NCI-H510A (cell line): ENCODE measurements at regions not wholly inside any gene's neighbourhood (a gene's known extent, or its start where the extent isn't known, plus 50 kb on each side); places are given as distances from the start of the nearest gene placed in this dataset.
A peak's percentile ranks its signal among the peaks of the same experiment; 100 is the strongest.
"Not testable (repeated sequence)": the region's sequence is repeated elsewhere in the genome, so short reads cannot be mapped to it uniquely, and the experiment has no call there.

Experiments used
- DNase-seq: peaks from one replicate; lab custom pipeline; 2025; lab: John Stamatoyannopoulos, UW

DNA sequence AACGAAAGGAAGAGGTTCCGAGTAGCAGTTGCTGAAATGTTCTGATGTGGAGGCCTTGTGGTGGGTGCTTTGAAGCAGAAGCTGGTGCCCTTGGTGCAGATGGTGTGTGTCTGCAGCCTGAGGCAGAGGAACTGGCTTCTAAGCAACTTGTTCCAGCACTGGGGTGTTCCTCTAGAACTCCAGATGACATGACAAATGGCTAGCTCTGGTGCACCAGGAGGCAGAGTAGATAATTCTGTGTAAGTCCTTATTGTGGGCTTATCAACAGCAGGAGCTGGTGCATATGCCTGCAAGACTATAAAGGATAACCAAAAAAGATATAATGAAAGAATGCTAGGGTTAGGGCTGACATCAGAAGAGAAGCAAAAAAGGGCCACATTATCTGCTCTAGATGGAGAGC lies 76.5 kb downstream of the ARL5B start:
- no peak for DNase-seq

DNA sequence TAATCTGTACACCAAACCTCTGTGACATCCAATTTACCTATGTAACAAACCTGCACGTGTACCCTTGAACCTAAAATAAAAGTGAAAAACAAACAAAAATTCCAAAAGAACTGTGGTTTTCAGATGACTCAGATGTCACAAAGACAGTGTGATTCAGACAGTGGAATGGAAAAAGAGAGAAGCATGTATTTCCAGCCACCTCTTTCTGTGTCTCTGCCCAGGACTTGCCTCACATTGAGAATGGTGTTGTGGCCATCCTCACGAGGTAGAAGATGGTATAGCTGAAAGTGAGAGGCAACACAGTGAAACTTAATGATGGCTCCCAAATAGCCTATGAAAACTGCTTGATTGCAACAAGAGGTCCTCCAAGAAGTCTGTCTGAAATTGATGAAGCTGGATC lies 78.0 kb downstream of the ARL5B start:
- DNase-seq, result no peak

DNA sequence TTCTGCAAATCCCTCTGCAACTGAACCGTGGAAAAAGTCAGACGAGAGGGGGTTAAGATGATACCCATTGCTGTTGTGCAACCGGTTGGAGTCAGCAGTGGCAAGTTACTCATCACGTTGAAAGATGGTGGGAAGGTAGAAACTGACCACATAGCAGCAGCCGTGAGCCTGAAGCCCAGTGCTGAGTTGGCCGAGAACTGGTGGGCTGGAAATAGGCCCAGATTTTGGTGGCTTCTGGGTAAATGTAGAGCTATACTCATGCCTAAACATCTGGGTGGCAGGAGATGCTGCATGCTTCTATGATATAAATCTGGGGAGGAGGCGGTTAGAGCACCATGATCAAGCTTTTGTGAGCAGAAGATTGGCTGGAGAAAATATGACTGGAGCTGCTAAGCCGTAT lies 78.6 kb downstream of the ARL5B start:
- DNase-seq, result no peak

DNA sequence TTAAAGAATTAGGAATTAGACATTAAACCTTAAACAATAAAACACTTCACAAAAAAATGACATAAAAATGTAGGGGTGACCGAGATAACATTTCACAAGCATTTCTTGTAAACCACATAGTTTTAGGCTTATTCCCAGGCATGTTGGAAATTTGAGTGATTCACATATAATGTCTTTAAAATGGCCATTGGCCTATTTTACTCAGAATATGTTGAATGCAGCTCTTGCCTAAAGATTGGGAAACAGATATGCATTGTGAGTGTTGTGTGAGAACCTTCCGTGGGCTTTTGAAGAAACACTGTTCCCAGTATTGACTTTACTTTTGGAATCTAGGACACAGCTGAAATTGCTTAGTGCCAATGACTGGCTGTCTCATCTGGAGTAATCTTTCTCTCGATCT lies 79.6 kb downstream of the ARL5B start:
- no peak for DNase-seq

DNA sequence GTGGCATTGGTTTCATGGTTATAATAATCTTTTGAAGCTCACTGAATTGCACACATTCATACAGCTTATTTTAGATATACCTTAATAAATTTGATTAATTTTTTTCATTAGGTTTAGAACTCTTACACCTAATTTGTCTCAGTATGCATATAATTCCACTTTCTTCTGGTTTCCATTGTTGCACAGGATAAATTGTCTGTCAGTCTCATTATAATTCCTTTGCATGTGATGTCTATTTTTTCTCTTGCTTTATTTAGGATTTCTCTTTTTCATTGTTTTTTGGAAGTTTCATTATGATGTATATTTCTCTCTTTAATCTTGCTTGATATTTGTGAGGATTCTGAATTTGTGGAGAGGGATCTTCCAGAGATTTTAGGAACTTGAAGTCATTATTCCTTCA lies 84.7 kb downstream of the ARL5B start:
- no peak for DNase-seq

DNA sequence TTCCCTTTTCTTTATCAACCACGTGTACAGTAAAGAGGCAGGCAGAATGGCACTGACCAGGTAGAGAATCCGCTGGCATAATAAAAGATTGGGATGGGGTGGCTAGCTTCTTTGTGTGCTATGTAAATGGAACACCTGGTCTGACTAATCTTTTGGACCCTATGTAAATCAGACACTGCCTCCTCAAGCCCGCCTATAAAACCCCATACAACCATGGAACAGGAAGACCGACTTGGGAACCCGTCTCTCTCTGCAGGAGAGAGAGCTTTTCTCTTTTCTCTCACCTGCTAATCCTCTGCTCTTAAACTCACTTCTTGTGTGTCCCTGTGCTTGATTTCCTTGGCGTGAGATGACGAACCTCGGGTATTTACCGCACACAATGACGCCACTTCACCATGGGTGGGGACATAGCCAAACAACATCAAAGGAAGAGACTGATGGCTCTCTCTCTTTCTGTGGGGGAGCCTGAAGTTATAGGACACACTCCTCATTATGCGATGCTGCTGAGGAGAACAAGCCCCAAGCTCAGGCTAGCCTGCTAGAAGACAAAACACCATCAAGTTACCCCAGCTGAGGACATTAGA lies 94.2 kb downstream of the ARL5B start:
- DNase-seq, result peak; percentile 42

DNA sequence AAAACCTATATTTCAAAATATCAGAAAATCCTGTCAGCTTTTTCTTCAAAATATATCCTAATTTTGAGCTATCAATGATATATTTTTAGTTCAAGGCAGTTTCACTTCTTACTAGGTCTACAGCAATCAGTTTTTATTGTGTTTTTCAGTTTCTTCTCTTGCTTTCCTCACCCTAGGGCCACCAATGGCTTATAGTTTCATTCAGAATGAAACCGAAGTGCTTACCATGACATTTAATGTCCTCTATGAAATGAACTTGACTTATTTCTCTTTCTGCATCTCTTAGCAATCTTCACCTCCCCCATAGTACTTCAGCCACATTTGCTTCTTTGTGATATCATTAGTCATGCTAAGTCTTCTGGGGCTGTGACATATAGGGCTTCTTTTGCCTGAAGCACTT lies 100.3 kb downstream of the ARL5B start:
- DNase-seq, result no peak

DNA sequence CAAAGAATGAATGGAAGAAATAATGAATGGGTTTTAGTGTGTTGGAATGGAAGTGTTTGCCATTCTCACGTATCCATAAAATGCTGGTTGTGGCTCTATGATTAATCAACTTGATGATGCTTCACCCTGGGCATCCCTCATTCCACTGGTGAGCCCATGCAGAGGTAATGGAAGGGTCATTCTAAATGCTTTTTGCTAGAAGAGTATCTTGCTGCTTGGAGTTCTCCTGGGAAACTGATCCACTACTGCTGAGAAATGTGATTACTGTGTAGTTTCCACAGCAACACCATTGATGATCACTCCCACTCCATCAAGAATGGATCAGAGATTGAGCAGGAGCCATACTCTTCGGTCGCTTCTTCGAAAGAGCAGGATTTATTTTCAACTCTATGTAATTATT lies 101.6 kb downstream of the ARL5B start:
- DNase-seq, result no peak

DNA sequence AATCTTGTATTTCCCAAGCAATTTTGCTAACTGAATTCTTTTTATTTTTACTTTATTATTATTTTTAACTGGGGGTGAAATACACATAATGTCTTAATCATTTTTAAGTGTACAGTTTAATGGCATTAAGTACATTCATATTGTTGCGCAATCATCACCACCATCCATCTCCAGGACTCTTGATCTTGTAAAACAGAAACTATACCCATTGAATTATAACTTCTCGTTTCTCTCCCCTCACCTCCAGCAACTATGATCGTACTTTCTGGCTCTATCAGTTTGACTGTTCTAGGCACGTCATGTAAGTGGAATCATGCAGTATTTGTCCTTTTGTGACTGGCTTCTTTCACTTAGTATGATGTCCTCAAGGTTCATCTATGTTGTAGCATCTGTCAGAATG lies 108.8 kb downstream of the ARL5B start:
- no peak for DNase-seq

DNA sequence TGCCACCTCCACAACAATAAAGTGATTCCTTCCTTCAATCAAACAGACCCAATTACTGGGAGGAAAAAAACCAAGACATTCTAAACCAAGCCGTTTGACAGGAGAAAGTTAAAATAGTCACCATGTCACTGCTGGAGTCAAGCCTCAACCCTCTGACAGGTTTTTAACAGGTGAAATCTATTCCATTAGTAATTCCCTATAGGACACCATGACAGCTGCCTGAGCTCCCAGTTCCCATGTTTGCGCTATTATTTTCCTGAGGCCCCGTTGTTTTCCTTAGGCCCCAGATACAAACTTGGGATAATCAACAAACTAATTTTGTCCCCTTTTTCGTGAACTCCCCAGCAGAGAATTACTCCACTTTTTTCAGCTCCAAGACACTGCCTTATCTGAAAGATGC lies 113.9 kb downstream of the ARL5B start:
- no peak for DNase-seq

DNA sequence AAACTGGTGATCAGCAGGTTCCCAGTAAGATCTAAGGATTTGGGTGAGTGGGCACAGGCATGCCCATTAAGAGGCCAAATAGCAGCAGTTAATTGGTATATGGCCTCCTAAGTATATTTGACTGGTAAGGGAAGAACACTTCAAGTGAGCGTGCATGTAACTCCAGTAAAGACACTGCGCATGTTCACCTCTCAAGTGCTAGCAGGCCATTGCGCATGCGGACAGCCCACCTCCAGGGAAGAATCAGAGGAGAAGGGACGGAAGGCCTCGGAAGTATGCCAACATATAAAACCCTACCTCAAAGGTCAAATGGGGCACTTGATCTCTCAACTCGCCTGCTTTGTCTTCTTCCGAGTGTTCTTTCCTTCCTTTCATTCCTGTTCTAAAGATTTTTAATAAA lies 118.0 kb downstream of the ARL5B start:
- DNase-seq, result no peak

DNA sequence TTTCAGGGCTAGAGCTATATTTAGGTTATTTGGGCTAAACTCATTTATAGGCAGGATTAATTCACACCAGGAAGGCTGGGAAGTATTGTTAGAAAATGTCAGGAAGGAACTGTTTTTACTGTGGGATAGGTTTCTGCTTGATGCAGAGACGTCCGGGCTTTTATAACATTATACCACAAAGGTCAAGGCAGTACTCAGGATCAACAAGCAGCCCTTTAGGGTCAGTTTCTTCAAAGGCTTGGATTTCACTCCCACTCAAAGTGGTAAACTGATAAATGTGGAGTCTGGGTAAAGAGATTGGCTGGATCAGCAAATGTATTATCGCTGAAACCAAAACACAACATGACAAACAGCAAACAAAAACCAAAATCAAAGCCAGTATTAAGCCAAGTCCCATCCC lies 127.2 kb downstream of the ARL5B start:
- no peak for DNase-seq

DNA sequence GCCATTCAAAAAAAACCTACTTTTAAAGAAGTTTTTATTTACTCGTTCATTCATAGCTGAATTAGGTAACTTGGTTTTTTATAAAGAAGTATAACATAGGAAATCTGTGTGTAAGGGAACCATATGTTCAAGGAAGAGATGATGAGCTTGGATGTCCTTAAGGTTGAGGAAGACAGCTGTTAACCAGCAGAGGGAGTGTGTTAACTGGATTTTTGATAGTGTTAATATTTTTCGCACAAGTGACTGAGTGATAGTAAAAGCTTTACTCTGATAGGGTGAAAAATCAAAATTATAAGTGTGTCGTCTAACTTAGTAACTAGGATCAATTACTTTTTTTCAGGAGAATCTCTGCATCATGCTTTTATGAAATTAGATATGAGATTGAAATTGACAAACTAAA lies 134.7 kb downstream of the ARL5B start:
- DNase-seq, result no peak

DNA sequence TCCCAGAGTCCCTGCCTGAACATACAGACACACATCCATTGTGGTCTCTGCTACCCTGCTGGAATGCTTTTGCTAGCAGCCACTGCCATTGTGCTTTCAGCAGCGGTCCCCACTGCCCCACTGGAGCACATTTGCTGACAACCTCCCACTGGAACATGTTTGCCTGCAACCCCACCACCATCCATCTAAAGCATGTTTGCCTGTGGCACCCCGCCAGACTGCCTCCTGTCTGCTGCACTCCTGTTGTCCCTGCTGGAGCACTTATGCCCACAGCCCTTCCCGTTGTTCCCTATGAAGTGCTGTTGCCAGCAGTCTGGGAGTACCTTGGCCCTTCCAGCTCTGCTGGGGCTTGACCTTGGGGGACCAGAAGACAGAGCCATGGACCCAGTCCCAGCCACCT lies 136.3 kb downstream of the ARL5B start:
- DNase-seq, result no peak

DNA sequence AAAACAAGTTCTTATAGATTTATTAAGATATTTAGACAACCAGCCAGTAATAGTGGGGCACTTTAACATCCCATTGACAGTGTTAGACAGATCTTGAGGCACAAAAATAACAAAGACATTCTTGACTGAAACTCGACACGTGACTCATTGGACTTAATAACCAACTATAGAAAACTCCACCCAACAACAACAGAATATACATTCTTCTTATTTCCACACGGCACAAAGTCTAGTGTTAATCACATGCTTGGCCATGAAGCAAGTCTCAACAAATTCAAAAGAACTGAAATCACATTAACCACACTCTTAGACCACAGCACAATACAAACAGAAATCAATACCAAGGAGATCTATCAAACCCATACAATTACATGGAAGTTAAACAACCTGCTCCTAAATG lies 138.1 kb downstream of the ARL5B start:
- no peak for DNase-seq

DNA sequence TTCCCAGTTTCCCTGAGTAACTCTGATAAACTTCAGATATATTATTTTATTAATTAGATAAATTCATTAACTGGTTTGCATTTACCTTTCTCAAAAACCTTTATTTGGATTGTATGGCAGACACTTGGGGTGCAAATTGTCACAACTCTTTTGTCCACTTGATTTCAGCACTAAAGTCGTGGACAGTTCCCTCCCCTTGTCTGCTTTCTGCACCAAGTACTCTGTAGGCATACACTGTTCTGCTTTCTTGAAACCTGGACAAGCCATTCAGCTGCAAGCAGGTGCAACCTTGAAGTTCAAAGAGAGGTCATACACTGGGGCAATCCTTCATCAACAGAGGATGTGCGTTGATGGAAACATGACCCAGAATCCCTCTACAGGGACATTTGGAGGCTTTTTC lies 162.9 kb downstream of the ARL5B start:
- no peak for DNase-seq

DNA sequence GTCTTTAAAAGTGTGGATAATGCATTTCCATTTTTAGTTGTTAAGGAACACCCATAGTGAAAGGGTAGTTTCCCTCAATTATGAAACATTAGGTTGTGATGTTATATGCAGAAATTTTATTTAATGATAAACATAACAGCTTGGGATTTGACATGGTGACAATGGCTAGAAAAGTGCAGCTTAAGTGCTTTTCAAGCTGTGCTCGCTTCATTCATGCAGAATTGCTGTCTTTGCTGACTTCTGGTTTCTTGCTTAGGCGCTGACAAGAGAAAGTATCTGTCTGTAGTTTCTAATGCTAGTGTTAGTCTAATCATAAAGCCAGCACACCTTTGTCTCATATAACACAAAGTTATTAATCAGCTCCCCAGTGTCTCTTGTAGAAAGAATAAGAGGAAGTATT lies 170.0 kb downstream of the ARL5B start:
- no peak for DNase-seq

DNA sequence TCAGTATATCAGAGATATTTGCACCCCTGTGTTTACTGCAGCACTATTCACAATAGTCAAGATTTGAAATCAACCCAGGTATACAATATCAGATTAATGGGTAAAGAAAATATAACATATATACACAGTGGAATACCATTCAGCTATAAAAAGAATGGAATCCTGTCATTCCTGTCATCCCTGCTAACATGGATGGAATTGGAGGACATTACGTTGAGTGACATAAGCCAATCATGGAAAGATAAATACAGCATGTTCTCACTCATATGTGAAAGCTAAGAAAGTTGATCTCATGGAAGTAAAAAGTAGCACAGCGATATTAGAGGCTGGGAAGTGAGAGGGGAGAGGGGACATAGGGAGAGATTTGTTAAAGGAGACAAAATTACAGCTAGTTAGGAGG lies 171.0 kb downstream of the ARL5B start:
- no peak for DNase-seq

DNA sequence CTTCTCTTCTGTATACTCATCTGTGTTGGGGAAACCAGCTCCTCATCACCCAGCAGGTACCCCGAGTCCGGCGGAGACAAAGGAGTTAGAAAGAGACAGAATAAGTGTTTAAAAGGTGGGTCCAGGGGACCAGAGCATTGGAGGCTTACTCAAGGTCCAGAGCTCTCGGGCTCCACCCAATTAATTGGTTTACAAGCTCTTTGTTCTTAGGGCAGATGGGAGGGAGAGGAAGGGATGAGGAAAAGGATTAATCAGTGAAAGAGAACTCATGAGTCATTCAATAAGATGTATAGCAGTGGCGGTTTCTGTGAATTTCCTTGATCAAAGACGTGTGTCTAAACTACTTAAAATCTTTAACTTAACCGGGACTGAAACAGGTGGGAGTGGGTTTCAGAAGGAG lies 192.0 kb upstream of the MALRD1 start:
- DNase-seq, result not testable (repeated sequence)

DNA sequence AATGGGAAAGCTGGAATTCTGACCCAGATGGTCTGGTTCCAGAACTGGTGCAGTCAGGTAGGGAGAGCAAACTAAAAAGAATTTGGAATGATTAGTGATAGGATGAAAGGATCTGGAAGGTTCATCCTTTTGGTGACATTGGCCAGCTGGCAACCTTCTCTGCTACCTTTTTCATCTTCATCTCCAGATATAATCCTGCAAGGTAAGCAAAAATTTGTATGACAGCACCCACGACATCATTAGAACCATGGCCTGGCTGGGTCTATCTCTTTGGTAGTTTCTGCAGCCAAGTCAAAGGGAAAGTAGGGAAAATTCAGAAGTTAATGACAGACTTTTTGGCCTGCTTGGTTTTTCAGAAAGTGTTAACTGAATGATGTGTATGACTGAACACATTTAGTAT lies 188.9 kb upstream of the MALRD1 start:
- DNase-seq, result no peak

DNA sequence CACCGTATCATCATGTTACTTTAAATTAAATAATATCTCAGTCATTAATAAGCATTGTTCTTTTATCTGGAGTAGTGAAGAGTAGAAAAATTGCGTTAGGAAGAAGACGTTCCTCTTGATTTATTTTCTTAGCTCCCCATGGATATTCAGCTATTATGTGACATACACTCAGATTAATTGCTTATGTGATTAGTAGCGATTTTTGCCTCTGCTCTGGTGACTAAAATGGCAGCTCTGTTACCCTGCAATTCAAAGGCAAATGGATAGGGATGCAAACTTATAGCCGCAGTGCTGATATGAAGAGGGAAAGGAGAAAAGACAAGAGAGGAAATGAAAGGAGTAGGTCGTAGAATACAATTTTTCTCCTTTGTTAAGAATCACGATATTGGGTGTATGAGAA lies 188.4 kb upstream of the MALRD1 start:
- no peak for DNase-seq

DNA sequence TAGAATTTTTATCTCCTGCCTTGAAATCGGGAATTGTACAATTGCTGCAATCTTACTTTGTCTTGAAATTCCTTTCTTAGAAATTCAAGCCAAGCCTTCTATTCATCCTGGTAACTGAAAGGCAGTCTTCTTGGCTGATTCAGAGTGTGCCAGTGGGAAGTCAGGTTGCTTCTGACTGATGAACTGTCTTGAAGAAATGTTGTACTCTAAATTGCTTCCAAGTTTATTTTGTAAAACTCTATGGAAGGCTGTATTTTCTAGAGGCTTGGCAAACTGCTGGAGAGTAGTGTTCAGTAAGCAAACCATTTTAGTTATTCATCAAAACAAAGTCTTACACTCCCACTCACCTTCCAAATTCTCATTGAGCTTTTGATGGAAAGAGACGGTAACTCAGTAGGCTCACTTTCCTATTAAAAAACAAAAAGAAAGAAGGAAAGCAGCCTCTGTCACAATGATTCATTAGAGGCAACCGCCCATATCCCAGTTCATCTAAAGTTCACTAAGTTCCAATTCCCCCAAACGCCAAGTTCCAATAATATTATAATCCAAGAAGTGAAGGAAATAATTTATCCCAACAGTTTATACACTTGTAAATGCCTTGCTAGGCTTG lies 187.9 kb upstream of the MALRD1 start:
- no peak for DNase-seq

DNA sequence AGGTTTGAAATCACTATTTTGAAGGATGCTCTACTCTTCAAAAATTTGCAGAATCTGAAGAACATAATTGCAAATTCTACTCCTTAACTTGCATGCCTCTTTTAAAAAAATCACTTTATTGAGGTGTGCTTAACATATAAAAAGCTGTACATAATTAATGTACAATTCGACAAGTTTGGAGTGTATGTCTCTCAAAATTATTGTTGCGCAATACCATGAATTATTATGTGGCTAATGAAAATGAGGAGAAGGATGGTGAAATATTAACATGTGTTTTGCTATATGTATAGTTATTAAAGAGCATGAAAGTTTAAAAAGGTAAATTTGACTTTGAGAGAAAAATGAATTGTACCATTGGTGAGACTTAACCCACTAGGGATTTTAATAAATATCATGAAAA lies 187.2 kb upstream of the MALRD1 start:
- no peak for DNase-seq

DNA sequence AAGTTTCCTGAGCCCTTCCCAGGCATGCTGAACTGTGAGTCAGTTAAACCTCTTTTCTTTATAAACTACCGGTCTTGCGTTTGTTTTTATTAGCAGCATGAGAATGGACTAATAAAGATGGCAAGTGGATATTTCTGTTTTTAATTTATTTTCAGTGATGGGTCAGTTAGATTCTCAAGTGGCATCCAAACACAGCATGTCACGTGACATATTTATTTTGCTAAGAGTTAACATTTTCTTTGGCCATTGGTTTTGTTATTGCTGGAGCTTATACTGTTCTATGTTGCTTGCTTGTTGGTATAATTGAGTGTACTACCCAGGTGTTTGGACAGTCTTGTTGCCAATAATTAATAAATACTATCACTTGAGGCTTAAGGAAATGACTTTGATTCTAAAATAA lies 181.7 kb upstream of the MALRD1 start:
- no peak for DNase-seq

DNA sequence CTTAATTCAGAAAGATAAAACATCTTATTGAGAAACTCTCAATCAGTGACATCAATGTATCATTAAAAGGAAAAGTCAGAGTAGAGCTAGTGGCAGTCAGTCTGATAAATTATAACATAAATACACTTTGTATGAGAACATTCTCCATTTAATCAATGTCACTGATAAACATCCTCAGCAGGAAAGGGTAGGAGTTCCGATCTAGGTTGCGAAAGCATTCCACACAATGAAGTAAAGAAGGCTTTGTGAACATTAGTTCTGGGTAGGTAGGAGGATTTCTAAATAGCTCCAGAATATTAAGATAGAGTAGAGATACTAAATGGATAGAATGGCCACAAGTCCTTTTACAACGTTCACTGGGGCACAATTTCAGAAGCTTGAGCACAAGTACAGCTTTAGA lies 179.7 kb upstream of the MALRD1 start:
- no peak for DNase-seq
